Neural progenitor cell (in vitro differentiated cells): ENCODE measurements at regions not wholly inside any gene's neighbourhood (a gene's known extent, or its start where the extent isn't known, plus 50 kb on each side); places are given as distances from the start of the nearest gene placed in this dataset.

Source experiments
- DNase-seq: peaks from one replicate; pipeline ENCODE4 v3.0.0-alpha.2; 2016; ENCODE audit warnings: low spot score
- H2AFZ ChIP-seq: fragments of 200-600 bp; sonication (generic); replicated peaks from 2 replicates; pipeline ENCODE4 v1.6.1; 2016; ENCODE audit warnings: antibody characterized with exemption
- H3F3A ChIP-seq: fragments of 200-600 bp; sonication (generic); 2 replicates; pipeline ENCODE4 v1.6.1; 2016; ENCODE audit warnings: antibody characterized with exemption, low read depth
- H3K27ac ChIP-seq: fragments of 200-600 bp; sonication (generic); 2 replicates; pipeline ENCODE4 v1.5.1; 2016; ENCODE audit warnings: mild to moderate bottlenecking
- H3K27me3 ChIP-seq: fragments of 200-600 bp; sonication (generic); 2 replicates; pipeline ENCODE4 v1.6.1; 2016; ENCODE audit warnings: mild to moderate bottlenecking, moderate library complexity
- H3K36me3 ChIP-seq: fragments of 200-600 bp; sonication (generic); 2 replicates; pipeline ENCODE4 v1.5.1; 2016
- H3K4me1 ChIP-seq: fragments of 200-600 bp; sonication (generic); 2 replicates; pipeline ENCODE4 v1.6.1; 2016; ENCODE audit warnings: mixed run types
- H3K4me2 ChIP-seq: fragments of 200-600 bp; sonication (generic); 2 replicates; pipeline ENCODE4 v1.6.1; 2016
- H3K4me3 ChIP-seq: fragments of 200-600 bp; sonication (generic); 2 replicates; pipeline ENCODE4 v1.5.1; 2016
- H3K79me2 ChIP-seq: fragments of 200-600 bp; sonication (generic); 2 replicates; pipeline ENCODE4 v1.6.1; 2016; ENCODE audit warnings: low read depth
- H3K9ac ChIP-seq: fragments of 200-600 bp; sonication (generic); 2 replicates; pipeline ENCODE4 v1.6.1; 2016
- H3K9me3 ChIP-seq: fragments of 200-600 bp; sonication (generic); 2 replicates; pipeline ENCODE4 v1.5.1; 2016; ENCODE audit warnings: low read depth
- H4K20me1 ChIP-seq: fragments of 200-600 bp; sonication (generic); 2 replicates; pipeline ENCODE4 v1.6.1; 2016; ENCODE audit warnings: low read depth
- H3K27ac Mint-ChIP-seq: 3 replicates; pipeline ENCODE4 v1.8.0; 2021; ENCODE audit warnings: mixed read lengths
- H3K27me3 Mint-ChIP-seq: 2 replicates; pipeline ENCODE4 v1.8.0; 2022; ENCODE audit warnings: low read depth, mild to moderate bottlenecking, inconsistent platforms, moderate library complexity, mixed read lengths; ENCODE audit not compliant: insufficient read depth
- H3K36me3 Mint-ChIP-seq: 3 replicates; pipeline ENCODE4 v1.8.0; 2021; ENCODE audit warnings: mixed read lengths
- H3K4me1 Mint-ChIP-seq: 3 replicates; pipeline ENCODE4 v1.8.0; 2021; ENCODE audit warnings: mixed read lengths
- H3K4me3 Mint-ChIP-seq: 3 replicates; pipeline ENCODE4 v1.8.0; 2021; ENCODE audit warnings: mild to moderate bottlenecking, moderate library complexity, mixed read lengths
- H3K9me3 Mint-ChIP-seq: 3 replicates; pipeline ENCODE4 v1.8.0; 2020; ENCODE audit warnings: mixed read lengths
- CTCF ChIP-seq: fragments of 200-600 bp; sonication (generic); IDR thresholded peaks from 2 replicates; pipeline ENCODE4 v1.5.1; 2017; ENCODE audit warnings: antibody characterized with exemption, mild to moderate bottlenecking
- EZH2 ChIP-seq: fragments of 200-600 bp; sonication (generic); IDR thresholded peaks from 2 replicates; pipeline ENCODE4 v1.6.1; 2017; ENCODE audit warnings: antibody characterized with exemption, mild to moderate bottlenecking, moderate library complexity
- EZH2phosphoT487 ChIP-seq: fragments of 200-600 bp; sonication (generic); IDR thresholded peaks from 2 replicates; pipeline ENCODE4 v1.6.1; 2017; ENCODE audit warnings: antibody characterized with exemption

DNA sequence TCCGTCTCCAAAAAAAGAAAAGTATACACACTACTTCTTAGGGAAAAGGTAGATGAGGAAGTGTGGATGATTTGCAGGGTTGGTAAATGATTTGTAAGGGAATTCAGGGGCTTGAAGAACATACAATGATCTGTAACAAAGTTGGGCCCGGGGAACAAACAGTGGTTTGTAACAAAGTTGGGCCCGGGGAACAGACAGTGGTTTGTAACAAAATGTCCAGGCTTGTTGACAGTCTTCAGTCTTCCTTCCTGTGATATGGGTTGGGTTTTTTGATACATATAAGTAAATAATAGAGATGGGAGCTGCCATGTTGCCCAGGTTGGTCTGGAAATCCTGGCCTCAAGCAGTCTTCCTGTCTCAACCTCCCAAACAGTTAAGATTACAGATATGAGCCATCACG is 83.3 kb upstream of the UXS1 start:
- Histone ChIP-seq H3K9me3 (no peaks in the 10 kb centered on the region), H3K27ac (no peak overlapping the region), H3K4me3 (no peak overlapping the region), H4K20me1 (no peaks in the 10 kb centered on the region), H3F3A (no peaks in the 10 kb centered on the region), H2AFZ (no peak overlapping the region), H3K79me2 (no peaks in the 10 kb centered on the region), H3K27me3 (no peaks in the 10 kb centered on the region), H3K36me3 (no peaks in the 10 kb centered on the region), H3K4me1 (peaks cover 4% of the 10 kb centered on the region), H3K4me2 (no peak overlapping the region), H3K9ac (no peak overlapping the region)
- Mint-ChIP-seq H3K4me1 (peaks cover 42% of the 10 kb centered on the region), H3K4me3 (no peak overlapping the region), H3K27ac (peak overlapping the region; percentile 83), H3K9me3 (peaks cover 10% of the 10 kb centered on the region), H3K27me3 (peaks cover 16% of the 10 kb centered on the region), H3K36me3 (no peaks in the 10 kb centered on the region)
- no peak for TF ChIP-seq EZH2phosphoT487
- TF ChIP-seq CTCF = no peak
- DNase-seq = no peak

GRCh38 chr2:106275971-106276370 is 81.9 kb upstream of the UXS1 start:
- Mint-ChIP-seq H3K4me3 (no peak overlapping the region), H3K4me1 (peaks cover 32% of the 10 kb centered on the region), H3K36me3 (no peaks in the 10 kb centered on the region), H3K9me3 (peaks cover 18% of the 10 kb centered on the region), H3K27ac (no peak overlapping the region), H3K27me3 (peaks cover 11% of the 10 kb centered on the region)
- no peaks in the 10 kb centered on the region for H3K9me3 ChIP-seq
- H2AFZ ChIP-seq = no peak overlapping the region
- H3K4me2 ChIP-seq = no peak overlapping the region
- no peak overlapping the region for H3K9ac ChIP-seq
- H3K36me3 ChIP-seq = no peaks in the 10 kb centered on the region
- H3K4me3 ChIP-seq = no peak overlapping the region
- H3K79me2 ChIP-seq = no peaks in the 10 kb centered on the region
- H3K27me3 ChIP-seq = no peaks in the 10 kb centered on the region
- H4K20me1 ChIP-seq = no peaks in the 10 kb centered on the region
- no peaks in the 10 kb centered on the region for H3F3A ChIP-seq
- no peak for DNase-seq
- no peak overlapping the region for H3K27ac ChIP-seq
- H3K4me1 ChIP-seq = peaks cover 13% of the 10 kb centered on the region
- TF ChIP-seq EZH2phosphoT487 (no peak), CTCF (no peak), EZH2 (no peak)

DNA sequence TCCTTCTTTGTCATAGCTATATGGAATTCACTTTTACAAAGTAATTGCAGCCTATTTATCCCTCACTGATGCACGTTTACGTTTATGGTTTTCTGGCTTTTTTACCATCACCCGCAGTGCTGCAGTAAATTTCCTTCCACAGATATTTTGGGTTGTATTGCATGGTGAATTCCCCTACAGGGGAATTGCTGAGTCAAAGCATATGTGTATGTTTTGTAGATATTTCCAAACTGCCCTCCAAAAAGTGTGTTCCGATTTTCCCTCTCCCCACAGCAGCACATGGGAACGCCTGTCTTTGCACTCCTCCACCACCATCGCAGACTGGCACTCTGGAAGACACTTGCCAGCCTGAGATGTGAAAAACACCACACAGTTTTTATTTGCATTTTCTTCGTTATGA is 80.6 kb upstream of the UXS1 start:
- H3K36me3 ChIP-seq = no peaks in the 10 kb centered on the region
- no peak overlapping the region for H3K4me3 Mint-ChIP-seq
- no peak overlapping the region for H3K4me2 ChIP-seq
- H3K9me3 Mint-ChIP-seq = peaks cover 18% of the 10 kb centered on the region
- H4K20me1 ChIP-seq = no peaks in the 10 kb centered on the region
- H3K27ac Mint-ChIP-seq = peak overlapping the region; percentile 95
- H3K27ac ChIP-seq = no peak overlapping the region
- no peaks in the 10 kb centered on the region for H3F3A ChIP-seq
- H3K9ac ChIP-seq = no peak overlapping the region
- H3K36me3 Mint-ChIP-seq = no peaks in the 10 kb centered on the region
- no peak for DNase-seq
- no peaks in the 10 kb centered on the region for H3K9me3 ChIP-seq
- peaks cover 13% of the 10 kb centered on the region for H3K4me1 ChIP-seq
- H3K4me1 Mint-ChIP-seq = peaks cover 20% of the 10 kb centered on the region
- no peaks in the 10 kb centered on the region for H3K27me3 ChIP-seq
- H3K4me3 ChIP-seq = no peak overlapping the region
- no peak overlapping the region for H2AFZ ChIP-seq
- H3K79me2 ChIP-seq = no peaks in the 10 kb centered on the region
- no peak for TF ChIP-seq CTCF
- no peak for TF ChIP-seq EZH2
- TF ChIP-seq EZH2phosphoT487 = no peak
- peaks cover 12% of the 10 kb centered on the region for H3K27me3 Mint-ChIP-seq
